ENCODE measurements at regions not wholly inside any gene's neighbourhood (a gene's known extent, or its start where the extent isn't known, plus 50 kb on each side); places are given as distances from the start of the nearest gene placed in this dataset.

DNA sequence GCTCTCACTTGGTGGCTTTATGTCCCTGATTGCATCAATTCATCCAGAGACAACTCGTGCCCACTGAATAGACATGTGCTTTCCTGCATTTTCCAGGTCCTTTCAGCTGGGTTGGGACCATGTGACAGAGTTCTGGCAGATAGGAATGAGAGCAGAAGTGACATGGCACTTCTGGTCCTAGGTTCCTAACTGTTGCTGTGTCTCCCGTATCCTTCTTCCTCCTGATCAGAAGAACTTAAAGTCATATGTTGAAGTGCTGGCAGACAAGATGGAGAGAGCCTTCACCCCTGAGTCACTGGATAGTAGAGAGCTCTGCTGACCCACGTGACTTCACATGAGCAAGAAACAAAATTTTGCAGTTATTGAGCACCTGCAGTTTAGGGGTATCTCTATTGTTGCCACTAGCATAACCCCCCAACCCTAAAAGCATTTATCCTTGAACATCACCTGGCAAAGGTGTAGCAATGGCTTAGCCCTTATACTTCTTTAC is 80.0 kb downstream of the NREP start:
- Mint-ChIP-seq H3K4me3 (no peak overlapping the region), H3K9me3 (no peaks in the 10 kb centered on the region), H3K4me1 (no peaks in the 10 kb centered on the region), H3K36me3 (no peaks in the 10 kb centered on the region), H3K27me3 (peaks cover 33% of the 10 kb centered on the region), H3K27ac (no peak overlapping the region)
- DNase-seq: no peak
- CTCF ChIA-PET: no interaction called here

DNA sequence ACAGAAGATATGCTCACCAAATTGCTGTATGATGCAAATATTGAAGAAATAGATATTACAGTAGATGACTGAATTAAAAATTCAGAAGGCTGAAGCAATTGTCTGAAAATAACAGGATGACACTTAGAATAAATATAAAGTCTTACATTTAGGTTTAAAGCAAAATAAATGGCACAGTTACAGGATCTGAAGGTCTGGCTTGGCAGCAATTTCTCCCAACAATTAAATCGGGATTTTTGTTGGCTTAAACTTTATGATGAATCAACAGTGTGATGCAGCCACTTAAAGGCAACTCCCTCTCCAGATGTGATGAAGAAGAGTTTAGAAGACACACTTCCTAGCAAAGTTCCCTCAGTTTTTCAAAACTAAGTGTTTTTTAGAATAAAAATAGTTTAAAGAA is 80.5 kb downstream of the NREP start:
- Mint-ChIP-seq H3K4me3 (no peak overlapping the region), H3K9me3 (no peaks in the 10 kb centered on the region), H3K27me3 (peaks cover 32% of the 10 kb centered on the region), H3K4me1 (no peaks in the 10 kb centered on the region), H3K27ac (no peak overlapping the region), H3K36me3 (no peaks in the 10 kb centered on the region)
- no peak for DNase-seq
- CTCF ChIA-PET: no interaction called here

DNA sequence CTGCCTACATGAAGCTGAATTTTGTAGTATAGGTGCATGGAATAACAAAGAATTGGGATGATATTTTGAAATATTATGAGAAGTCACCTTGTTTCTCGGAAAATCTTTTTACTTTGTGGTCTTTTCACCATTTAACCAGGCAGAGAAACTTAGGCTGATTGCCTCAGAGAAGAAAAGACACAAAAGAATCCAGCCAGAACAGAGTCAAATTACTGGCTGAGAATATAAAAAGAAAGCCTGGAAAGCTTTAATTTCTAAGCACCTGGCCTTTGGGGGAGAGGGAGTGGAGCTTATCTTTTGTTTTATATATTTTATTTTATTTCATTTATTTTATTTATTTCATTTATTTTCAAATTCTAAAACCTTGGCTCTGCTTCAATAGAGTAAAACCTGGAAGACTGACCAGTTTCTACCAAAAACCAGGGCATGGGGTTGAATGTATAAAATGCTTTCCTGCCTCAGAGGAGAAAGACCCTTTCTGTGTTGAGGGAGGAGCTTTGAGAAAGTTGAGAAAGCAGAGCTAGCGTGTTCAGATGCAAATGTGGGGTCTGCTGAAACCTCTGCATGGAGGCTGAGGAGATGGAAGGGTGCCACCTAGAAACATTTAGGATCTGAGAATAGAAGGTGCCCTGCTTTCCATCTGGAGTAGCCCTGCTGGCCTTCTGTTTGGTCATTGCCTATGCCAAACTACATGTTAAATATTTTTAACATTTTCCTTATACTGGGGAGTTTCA is 81.6 kb downstream of the NREP start:
- Mint-ChIP-seq H3K27ac (no peak overlapping the region), H3K9me3 (no peaks in the 10 kb centered on the region), H3K27me3 (peaks cover 26% of the 10 kb centered on the region), H3K4me3 (no peak overlapping the region), H3K36me3 (no peaks in the 10 kb centered on the region), H3K4me1 (no peaks in the 10 kb centered on the region)
- DNase-seq: no peak
- CTCF ChIA-PET: no interaction called here

DNA sequence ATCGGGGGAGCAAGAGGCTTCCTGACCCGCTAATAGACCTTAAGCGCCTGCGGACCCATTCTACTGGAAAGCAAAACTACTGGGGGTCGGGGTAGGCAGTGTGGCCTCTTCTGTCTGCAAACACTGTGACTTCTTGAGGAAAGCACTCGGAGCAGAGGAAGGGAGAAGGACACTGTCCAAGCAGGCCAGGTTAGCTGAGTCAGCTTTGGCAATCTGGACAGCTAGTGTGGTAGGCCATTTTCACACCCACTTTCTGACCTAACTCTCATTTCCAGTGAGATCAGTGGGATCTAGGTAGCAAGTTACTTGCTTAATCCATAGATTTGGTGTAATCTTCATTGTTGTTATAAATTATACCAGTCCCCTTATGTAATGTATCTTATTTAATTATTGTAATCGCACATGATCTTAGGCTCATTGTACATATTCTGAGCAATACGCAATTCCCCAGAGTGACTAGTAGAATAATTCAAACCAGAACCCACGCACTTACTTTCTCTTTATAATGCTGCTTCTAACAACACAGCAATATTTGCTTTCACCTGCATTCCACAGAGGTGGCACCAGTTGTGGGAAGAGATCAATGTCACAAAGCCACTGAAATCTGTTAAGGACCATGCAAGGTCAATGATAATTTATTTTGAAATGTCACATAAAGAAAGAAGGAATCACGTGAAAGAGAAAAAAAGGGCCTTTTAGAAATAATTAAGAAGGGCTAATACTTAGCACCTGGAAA is 82.9 kb downstream of the NREP start:
- H3K4me3 Mint-ChIP-seq: no peak overlapping the region
- no peaks in the 10 kb centered on the region for H3K36me3 Mint-ChIP-seq
- H3K4me1 Mint-ChIP-seq: no peaks in the 10 kb centered on the region
- H3K27ac Mint-ChIP-seq: no peak overlapping the region
- H3K27me3 Mint-ChIP-seq: peaks cover 26% of the 10 kb centered on the region
- DNase-seq: no peak
- CTCF ChIA-PET: no interaction called here
- no peaks in the 10 kb centered on the region for H3K9me3 Mint-ChIP-seq

DNA sequence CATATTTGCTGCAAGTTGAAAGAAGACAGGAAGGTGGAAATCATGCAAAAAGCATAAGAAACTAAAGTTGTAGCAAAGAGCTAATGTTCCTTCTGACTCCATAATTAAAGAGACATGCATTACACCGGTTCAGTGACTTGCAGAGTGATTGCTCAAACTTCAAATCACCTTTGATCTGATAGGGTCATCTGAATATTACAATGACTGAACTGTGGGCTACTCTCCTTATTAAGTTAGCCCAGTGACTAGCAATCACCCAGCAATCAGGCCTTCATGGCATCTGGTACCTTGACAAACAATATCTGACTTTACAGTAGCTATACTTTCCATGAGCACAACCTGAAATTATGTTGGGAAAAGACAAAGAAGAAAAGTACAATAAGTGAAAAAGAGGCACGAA is 84.9 kb downstream of the NREP start:
- no peaks in the 10 kb centered on the region for H3K4me1 Mint-ChIP-seq
- H3K27me3 Mint-ChIP-seq: peaks cover 13% of the 10 kb centered on the region
- no peak for DNase-seq
- no peaks in the 10 kb centered on the region for H3K9me3 Mint-ChIP-seq
- CTCF ChIA-PET: no interaction called here
- H3K4me3 Mint-ChIP-seq: no peak overlapping the region
- no peak overlapping the region for H3K27ac Mint-ChIP-seq
- no peaks in the 10 kb centered on the region for H3K36me3 Mint-ChIP-seq

DNA sequence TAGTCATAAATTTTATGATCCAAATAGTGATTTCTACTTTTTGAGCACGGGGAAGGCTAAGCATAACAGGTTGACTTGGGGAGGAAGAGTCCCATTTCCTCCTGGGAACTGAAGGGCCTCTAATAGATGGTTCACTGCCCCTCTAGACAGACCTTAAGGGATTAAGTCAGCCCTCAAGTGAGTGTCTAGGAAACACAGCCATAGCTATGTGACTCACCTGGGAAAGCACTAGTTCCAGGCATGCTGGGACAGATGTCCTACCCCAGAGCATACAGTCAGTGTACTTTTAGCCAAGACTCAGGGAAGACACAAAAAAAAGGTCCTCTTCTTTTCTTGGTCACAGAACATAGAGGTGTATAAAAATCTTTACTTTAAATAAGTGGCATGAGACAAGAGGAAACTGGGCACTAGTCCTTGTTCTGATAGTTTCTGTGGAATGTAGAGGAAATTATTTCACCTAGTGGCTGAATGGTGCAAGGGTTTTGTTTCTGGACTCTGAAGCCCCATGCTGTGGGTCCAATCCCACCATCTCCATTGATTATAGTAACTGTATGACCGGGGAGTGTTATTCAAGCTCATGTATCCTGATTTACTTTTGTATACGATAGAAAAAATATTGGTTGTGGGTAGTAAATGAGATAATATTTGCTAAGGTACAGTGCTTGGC is 86.0 kb downstream of the NREP start:
- no peak overlapping the region for H3K4me3 Mint-ChIP-seq
- no peak overlapping the region for H3K27ac Mint-ChIP-seq
- no peaks in the 10 kb centered on the region for H3K36me3 Mint-ChIP-seq
- no peaks in the 10 kb centered on the region for H3K4me1 Mint-ChIP-seq
- CTCF ChIA-PET: interaction anchor here (1.5 kb wide), 1 partner anchor 15 kb away, joined by 4 read pairs; no protein-coding TSS in a partner anchor
- DNase-seq: no peak
- H3K27me3 Mint-ChIP-seq: peaks cover 15% of the 10 kb centered on the region
- no peaks in the 10 kb centered on the region for H3K9me3 Mint-ChIP-seq

DNA sequence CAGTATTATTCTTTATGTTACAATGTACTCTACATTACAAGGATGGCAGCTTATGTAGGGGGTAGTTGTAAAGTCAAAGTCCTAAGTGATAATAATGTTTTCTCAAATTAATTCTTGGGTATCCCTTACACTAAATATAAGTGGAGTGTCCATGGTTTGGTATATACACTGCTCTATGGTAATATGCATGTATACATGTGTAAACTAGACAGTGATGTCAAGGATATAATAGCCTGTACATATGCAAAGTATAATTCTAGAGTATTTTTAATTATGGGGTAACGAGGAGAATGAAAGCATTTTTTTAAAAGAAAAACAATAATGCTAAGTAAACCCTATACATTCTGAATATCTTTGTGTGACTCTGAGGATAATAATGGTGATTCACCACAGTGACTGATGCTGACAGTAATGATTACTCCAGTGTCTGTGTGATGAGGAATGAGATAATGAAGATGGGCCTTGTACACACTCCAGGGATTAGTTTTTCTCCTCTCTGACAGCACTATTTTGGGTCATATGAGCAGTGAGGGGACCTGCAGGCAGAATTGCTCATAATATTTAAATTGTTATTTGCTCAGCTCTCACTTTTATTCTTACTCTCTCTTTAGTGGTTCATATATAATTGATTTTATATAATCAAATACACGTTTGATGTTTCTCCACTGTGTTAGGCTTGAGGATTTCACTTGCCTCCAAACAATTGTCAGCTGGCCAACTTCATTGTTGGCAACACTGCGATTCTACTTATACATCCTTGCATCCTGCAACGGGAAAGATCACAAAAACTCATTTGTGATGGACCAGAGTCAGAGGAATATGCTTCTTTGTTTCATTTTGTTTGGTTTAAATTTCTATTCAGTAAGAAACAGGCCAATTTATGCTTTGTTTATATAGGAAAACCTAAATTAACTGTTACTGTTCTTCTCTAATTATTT is 88.2 kb downstream of the NREP start:
- H3K36me3 Mint-ChIP-seq: no peaks in the 10 kb centered on the region
- H3K27me3 Mint-ChIP-seq: peaks cover 7% of the 10 kb centered on the region
- H3K9me3 Mint-ChIP-seq: no peaks in the 10 kb centered on the region
- no peak overlapping the region for H3K4me3 Mint-ChIP-seq
- H3K27ac Mint-ChIP-seq: no peak overlapping the region
- DNase-seq: no peak
- H3K4me1 Mint-ChIP-seq: no peaks in the 10 kb centered on the region
- CTCF ChIA-PET: interaction anchor here (1.4 kb wide), 1 partner anchor 9 kb away, joined by 4 read pairs; no protein-coding TSS in a partner anchor

DNA sequence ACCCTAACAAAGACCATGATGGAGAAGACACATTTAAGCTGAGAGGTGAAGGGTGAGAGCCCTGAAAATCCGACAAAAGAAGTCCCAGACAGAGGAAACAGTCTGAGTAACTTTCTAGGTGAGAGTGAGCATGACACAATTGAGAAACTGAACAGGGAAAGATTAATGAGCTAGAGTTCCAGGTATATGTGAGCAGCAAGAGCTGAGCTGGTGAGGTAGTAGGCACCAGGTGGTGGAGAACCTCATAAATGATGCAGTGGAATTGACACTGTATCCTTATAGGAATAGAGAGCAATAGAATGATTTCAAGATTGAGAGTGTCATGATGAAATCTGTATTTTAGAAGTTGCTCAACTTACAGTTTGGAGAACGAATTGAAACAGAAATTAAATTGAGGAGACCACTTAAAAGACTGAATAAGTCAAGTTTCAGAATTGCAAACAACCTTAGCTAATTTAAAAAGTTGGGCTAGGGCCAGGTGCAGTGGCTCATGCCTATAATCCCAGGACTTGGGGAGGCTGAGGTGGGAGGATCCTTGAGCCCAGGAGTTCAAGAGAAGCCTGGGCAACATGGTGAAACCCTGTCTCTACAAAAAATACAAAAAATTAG is 89.8 kb downstream of the NREP start:
- H3K4me1 Mint-ChIP-seq: no peaks in the 10 kb centered on the region
- no peak overlapping the region for H3K27ac Mint-ChIP-seq
- DNase-seq: no peak
- H3K27me3 Mint-ChIP-seq: peaks cover 11% of the 10 kb centered on the region
- no peaks in the 10 kb centered on the region for H3K36me3 Mint-ChIP-seq
- H3K9me3 Mint-ChIP-seq: no peaks in the 10 kb centered on the region
- H3K4me3 Mint-ChIP-seq: no peak overlapping the region
- CTCF ChIA-PET: interaction anchor here (0.9 to 1.4 kb wide), 2 partner anchors 8 to 116 kb away, joined by 3 to 4 read pairs; no protein-coding TSS in a partner anchor

DNA sequence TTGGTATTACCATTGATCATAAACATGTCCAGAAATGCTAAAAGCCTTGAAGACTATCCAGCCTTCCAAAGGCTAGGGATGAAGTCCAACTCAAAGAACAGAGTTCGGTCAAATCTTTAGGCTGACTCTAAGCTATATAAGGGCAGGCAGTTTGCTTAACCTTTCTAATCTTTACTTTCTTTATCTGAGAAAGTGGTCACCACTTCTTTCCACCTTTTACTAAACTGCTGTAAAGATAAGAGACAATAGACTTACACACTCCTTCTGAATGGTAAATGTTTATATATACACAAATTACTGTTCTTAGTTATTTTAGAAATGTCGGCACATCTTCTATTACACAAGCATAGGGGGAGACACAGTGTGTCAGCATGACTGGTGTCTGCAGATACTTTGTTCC is 100.4 kb downstream of the NREP start:
- H3K4me3 Mint-ChIP-seq: no peak overlapping the region
- peaks cover 9% of the 10 kb centered on the region for H3K9me3 Mint-ChIP-seq
- CTCF ChIA-PET: no interaction called here
- H3K27ac Mint-ChIP-seq: no peak overlapping the region
- no peaks in the 10 kb centered on the region for H3K4me1 Mint-ChIP-seq
- no peaks in the 10 kb centered on the region for H3K36me3 Mint-ChIP-seq
- no peak for DNase-seq
- no peaks in the 10 kb centered on the region for H3K27me3 Mint-ChIP-seq

DNA sequence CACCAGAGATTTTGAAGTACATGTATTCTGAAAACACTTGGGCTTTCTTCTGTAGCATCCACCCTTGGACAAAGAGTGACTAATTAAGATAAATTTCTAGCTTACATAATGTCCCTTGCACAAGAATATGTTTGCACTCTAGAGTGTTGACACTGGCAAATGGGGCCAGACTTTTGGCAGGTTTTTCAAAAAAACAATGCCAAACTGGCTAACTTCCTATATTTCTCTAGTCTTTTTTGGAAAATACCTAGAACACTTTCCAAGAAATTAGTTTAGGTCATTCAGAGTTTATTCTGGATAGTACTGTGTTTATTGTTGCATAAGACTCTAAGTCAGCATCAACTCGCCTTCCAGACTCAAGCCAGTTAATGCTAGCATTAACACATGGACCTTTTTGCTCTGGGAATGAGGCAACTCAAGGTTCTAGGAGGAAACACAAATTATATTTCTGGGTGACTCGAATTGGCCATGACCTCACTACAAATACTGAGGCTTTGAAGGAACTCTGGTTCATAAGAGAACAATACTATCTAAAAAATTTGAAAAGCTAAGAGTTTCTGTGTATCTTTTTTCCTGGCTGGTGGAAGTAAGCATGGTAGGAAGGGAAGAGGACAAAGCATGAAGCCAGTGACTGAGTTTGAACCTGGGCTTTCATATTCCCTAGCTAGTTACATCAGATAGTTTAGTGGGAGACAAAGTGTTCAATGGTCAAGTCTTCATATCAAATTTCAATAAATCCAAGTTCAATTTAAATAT is 101.6 kb downstream of the NREP start:
- H3K36me3 Mint-ChIP-seq: no peaks in the 10 kb centered on the region
- no peaks in the 10 kb centered on the region for H3K4me1 Mint-ChIP-seq
- H3K27me3 Mint-ChIP-seq: no peaks in the 10 kb centered on the region
- CTCF ChIA-PET: no interaction called here
- H3K27ac Mint-ChIP-seq: no peak overlapping the region
- no peak for DNase-seq
- H3K4me3 Mint-ChIP-seq: no peak overlapping the region
- peaks cover 5% of the 10 kb centered on the region for H3K9me3 Mint-ChIP-seq

DNA sequence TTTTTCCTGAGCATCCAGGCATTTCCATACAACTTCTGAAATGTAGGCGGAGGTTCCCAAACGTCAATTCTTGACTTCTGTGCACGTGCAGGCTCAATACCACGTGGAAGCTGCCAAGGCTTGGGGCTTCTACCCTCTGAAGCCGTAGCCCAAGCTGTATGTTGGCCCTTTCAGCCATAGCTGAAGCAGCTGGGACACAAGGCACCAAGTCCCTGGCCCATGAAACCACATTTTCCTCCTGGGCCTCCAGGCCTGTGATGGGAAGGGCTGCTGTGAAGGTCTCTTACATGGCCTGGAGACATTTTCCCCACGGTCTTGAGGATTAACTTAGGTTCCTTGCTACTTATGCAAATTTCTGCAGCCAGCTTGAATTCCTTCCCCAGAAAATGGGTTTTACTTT is 103.6 kb downstream of the NREP start:
- no peak overlapping the region for H3K27ac Mint-ChIP-seq
- CTCF ChIA-PET: no interaction called here
- no peak overlapping the region for H3K4me3 Mint-ChIP-seq
- H3K9me3 Mint-ChIP-seq: peaks cover 2% of the 10 kb centered on the region
- H3K27me3 Mint-ChIP-seq: peaks cover 3% of the 10 kb centered on the region
- no peaks in the 10 kb centered on the region for H3K4me1 Mint-ChIP-seq
- no peak for DNase-seq
- H3K36me3 Mint-ChIP-seq: no peaks in the 10 kb centered on the region

DNA sequence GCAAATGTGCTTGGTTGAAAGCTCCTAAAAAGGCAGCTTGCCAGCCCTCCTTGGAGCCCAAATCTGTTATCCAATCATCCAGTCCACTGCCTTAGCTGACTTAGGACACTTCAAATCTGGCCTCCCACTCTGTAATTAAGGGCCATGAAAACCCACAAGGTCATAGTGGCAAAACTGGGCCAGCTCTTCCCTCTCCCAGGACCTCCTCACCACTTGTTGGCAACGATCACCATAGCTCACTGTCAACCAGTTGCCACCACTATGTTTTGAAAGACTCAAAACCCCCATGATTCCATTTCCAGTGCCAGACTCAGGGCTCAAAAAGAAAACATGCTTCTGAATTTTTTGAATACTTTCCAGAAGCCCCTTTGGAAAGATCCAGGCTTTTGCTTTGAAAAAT is 107.5 kb downstream of the NREP start:
- H3K9me3 Mint-ChIP-seq: peaks cover 2% of the 10 kb centered on the region
- CTCF ChIA-PET: no interaction called here
- H3K36me3 Mint-ChIP-seq: no peaks in the 10 kb centered on the region

DNA sequence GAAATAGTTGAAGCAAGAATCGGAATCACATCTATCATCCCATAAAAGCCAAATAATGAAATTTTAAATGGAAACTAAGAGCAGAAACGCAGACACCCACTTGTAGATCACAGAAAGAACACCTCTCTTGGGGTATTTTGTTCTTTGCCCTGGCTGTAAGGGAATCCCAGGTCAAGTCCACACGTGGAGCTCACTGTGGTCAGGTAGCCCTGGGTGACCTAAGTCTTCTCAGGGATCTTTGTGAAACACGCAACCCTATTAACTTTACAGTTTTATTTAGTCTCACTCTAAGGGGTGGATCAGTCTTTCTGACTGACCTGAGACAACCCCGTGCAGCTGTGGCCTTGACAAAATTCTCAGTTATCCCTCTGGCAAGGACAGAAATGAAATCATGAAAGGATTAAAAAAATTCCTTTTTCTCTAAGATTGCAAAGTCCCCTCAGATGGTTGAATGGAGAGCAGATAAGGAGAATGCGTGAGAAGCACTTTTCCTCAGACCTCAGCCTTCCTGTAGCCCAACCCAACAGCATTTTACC is 111.6 kb downstream of the NREP start:
- H3K27ac Mint-ChIP-seq: no peak overlapping the region
- DNase-seq: no peak
- CTCF ChIA-PET: no interaction called here
- peaks cover 2% of the 10 kb centered on the region for H3K9me3 Mint-ChIP-seq
- no peak overlapping the region for H3K4me3 Mint-ChIP-seq
- no peaks in the 10 kb centered on the region for H3K36me3 Mint-ChIP-seq
- no peaks in the 10 kb centered on the region for H3K4me1 Mint-ChIP-seq
- H3K27me3 Mint-ChIP-seq: peaks cover 7% of the 10 kb centered on the region

More for the DNA sequence above, 107.5 kb downstream of the NREP start:
- DNase-seq: no peak
- H3K4me1 Mint-ChIP-seq: no peaks in the 10 kb centered on the region
- no peak overlapping the region for H3K27ac Mint-ChIP-seq
- no peak overlapping the region for H3K4me3 Mint-ChIP-seq
- peaks cover 7% of the 10 kb centered on the region for H3K27me3 Mint-ChIP-seq

Data from activated naive CD4-positive, alpha-beta T cell treated with anti-CD3 and anti-CD28 coated beads, Interleukin-2, amount 10 ng/mL, durations not matched to agents 7 days and 5 days (primary cell).